Stimulated activated CD8-positive, alpha-beta memory T cell treated with anti-CD3 and anti-CD28 coated beads, Interleukin-4, amount 100 ng/mL, for 1 hour (primary cell): ENCODE measurements at regions not wholly inside any gene's neighbourhood (a gene's known extent, or its start where the extent isn't known, plus 50 kb on each side); places are given as distances from the start of the nearest gene placed in this dataset.

Experiments
- DNase-seq, 2 donors: peaks; one replicate each; pipeline ENCODE4 v3.0.0-alpha.2; 2020; ENCODE audit warnings: low read depth in 2 of 2, low spot score in 1 of 2

- no peak for DNase-seq
Measured at GRCh38 chr21:33155005-33155404, 74.7 kb upstream of the IFNAR2 start.

GRCh38 chr21:33155422-33155821, 74.3 kb upstream of the IFNAR2 start:
- no peak for DNase-seq

GRCh38 chr21:33157303-33157702, 72.4 kb upstream of the IFNAR2 start:
- no peak for DNase-seq

GRCh38 chr21:33158654-33159053, 71.1 kb upstream of the IFNAR2 start:
- DNase-seq, result no peak

GRCh38 chr21:33162436-33162951, 67.2 kb upstream of the IFNAR2 start:
- DNase-seq, result no peak

GRCh38 chr21:33168886-33169285, 60.9 kb upstream of the IFNAR2 start:
- no peak for DNase-seq

- DNase-seq, result no peak
Measured at GRCh38 chr21:33169359-33169758, 60.4 kb upstream of the IFNAR2 start.

GRCh38 chr21:33171616-33172169, 58.0 kb upstream of the IFNAR2 start:
- no peak for DNase-seq

- DNase-seq, result no peak
Measured at GRCh38 chr21:33174756-33175155, 55.0 kb upstream of the IFNAR2 start.
